Neural cell (in vitro differentiated cells): ENCODE measurements at regions not wholly inside any gene's neighbourhood (a gene's known extent, or its start where the extent isn't known, plus 50 kb on each side); places are given as distances from the start of the nearest gene placed in this dataset.
"Not testable (repeated sequence)": the region's sequence is repeated elsewhere in the genome, so short reads cannot be mapped to it uniquely, and the experiment has no call there.

Experiments used
- H2AFZ ChIP-seq: fragments of 200-600, 300-800 bp; sonication (generic), shearing (Covaris generic); 2 replicates; pipeline ENCODE4 v1.6.0; 2014; ENCODE audit warnings: low read depth, mild to moderate bottlenecking, antibody characterized with exemption, low read length, moderate library complexity
- H3F3A ChIP-seq: fragments of 200-600 bp; shearing (Covaris generic); 2 replicates; pipeline ENCODE4 v1.6.1; 2016; ENCODE audit warnings: mild to moderate bottlenecking, moderate library complexity, mixed read lengths, antibody characterized with exemption, low read length; ENCODE audit not compliant: insufficient read depth, poor library complexity, severe bottlenecking
- H3K27ac ChIP-seq: fragments of 200-600, 300-800 bp; sonication (generic), shearing (Covaris generic); 2 replicates; pipeline ENCODE4 v1.5.1; 2014; ENCODE audit warnings: mild to moderate bottlenecking, low read length, moderate library complexity
- H3K27me3 ChIP-seq: fragments of 300-800, 200-600 bp; sonication (generic), shearing (Covaris generic); 2 replicates; pipeline ENCODE4 v1.6.0; 2014; ENCODE audit warnings: mild to moderate bottlenecking, low read depth, low read length, moderate library complexity; ENCODE audit not compliant: insufficient read depth
- H3K36me3 ChIP-seq: fragments of 300-800, 200-600 bp; sonication (generic), shearing (Covaris generic); 2 replicates; pipeline ENCODE4 v1.5.1; 2014; ENCODE audit warnings: mild to moderate bottlenecking, antibody characterized with exemption, low read length, moderate library complexity; ENCODE audit not compliant: insufficient read depth
- H3K4me2 ChIP-seq: fragments of 300-800, 200-600 bp; sonication (generic), shearing (Covaris generic); 2 replicates; pipeline ENCODE4 v1.6.0; 2014; ENCODE audit warnings: mild to moderate bottlenecking, low read length
- H3K4me3 ChIP-seq: fragments of 300-800, 200-600 bp; sonication (generic), shearing (Covaris generic); 2 replicates; pipeline ENCODE4 v1.5.1; 2014; ENCODE audit warnings: mild to moderate bottlenecking, low read length, moderate library complexity
- H3K79me2 ChIP-seq: fragments of 200-600 bp; shearing (Covaris generic); replicated peaks from 2 replicates; pipeline ENCODE4 v1.6.0; 2014; ENCODE audit warnings: mild to moderate bottlenecking, low read length, moderate library complexity; ENCODE audit not compliant: insufficient read depth
- H3K9ac ChIP-seq: fragments of 300-800, 200-600 bp; sonication (generic), shearing (Covaris generic); 2 replicates; pipeline ENCODE4 v1.6.1; 2016; ENCODE audit warnings: mild to moderate bottlenecking, low read length, mixed read lengths
- H3K9me2 ChIP-seq: fragments of 200-600 bp; shearing (Covaris generic); 2 replicates; pipeline ENCODE4 v1.6.1; 2016; ENCODE audit warnings: mild to moderate bottlenecking, low read length, mixed read lengths; ENCODE audit not compliant: insufficient read depth
- H3K9me3 ChIP-seq: fragments of 200-600, 300-800 bp; sonication (generic), shearing (Covaris generic); 2 replicates; pipeline ENCODE4 v1.6.1; 2016; ENCODE audit warnings: mild to moderate bottlenecking, mixed run types, low read length, moderate library complexity, mixed read lengths
- H4K20me1 ChIP-seq: fragments of 200-600 bp; shearing (Covaris generic); 2 replicates; pipeline ENCODE4 v1.6.1; 2016; ENCODE audit warnings: mild to moderate bottlenecking, mixed run types; ENCODE audit not compliant: insufficient read depth
- CTCF ChIP-seq: fragments of 450-650 bp; IDR thresholded peaks from 2 replicates; pipeline ENCODE4 v1.5.1; 2014; ENCODE audit warnings: antibody characterized with exemption, mild to moderate bottlenecking, moderate library complexity; ENCODE audit not compliant: poor library complexity, severe bottlenecking
- EP300 ChIP-seq: fragments of 450-650 bp; conservative IDR thresholded peaks from 2 replicates; pipeline ENCODE4 v1.6.1; 2014; ENCODE audit warnings: antibody characterized with exemption, mild to moderate bottlenecking, moderate library complexity; ENCODE audit not compliant: poor library complexity, severe bottlenecking
- EZH2 ChIP-seq: fragments of 200-600, 300-800 bp; shearing (Covaris generic), sonication (generic); IDR thresholded peaks from 2 replicates; pipeline ENCODE4 v1.6.1; 2014; ENCODE audit warnings: antibody characterized with exemption, low read length, borderline replicate concordance, mild to moderate bottlenecking; ENCODE audit not compliant: insufficient read depth, poor library complexity, severe bottlenecking
- MXI1 ChIP-seq: fragments of 450-650 bp; conservative IDR thresholded peaks from 2 replicates; pipeline ENCODE4 v1.6.1; 2014; ENCODE audit warnings: antibody characterized with exemption, mild to moderate bottlenecking; ENCODE audit not compliant: poor library complexity, severe bottlenecking
- POLR2AphosphoS5 ChIP-seq: IDR thresholded peaks from 2 replicates; pipeline ENCODE4 v1.6.1; 2012
- RAD21 ChIP-seq: fragments of 450-650 bp; conservative IDR thresholded peaks from 2 replicates; pipeline ENCODE4 v1.6.1; 2014; ENCODE audit warnings: antibody characterized with exemption, mild to moderate bottlenecking, moderate library complexity
- REST ChIP-seq: IDR thresholded peaks from 2 replicates; pipeline ENCODE4 v1.6.1; 2012; ENCODE audit warnings: borderline replicate concordance
- SMC3 ChIP-seq: fragments of 450-650 bp; conservative IDR thresholded peaks from 2 replicates; pipeline ENCODE4 v1.6.1; 2014; ENCODE audit warnings: antibody characterized with exemption, mild to moderate bottlenecking, moderate library complexity; ENCODE audit not compliant: poor library complexity
- TAF1 ChIP-seq: IDR thresholded peaks from 2 replicates; pipeline ENCODE4 v1.6.1; 2012; ENCODE audit warnings: low read depth

GRCh38 chr2:55768991-55769390 lies 75.3 kb upstream of the PNPT1 start:
- no peaks in the 10 kb centered on the region for H3K27me3 ChIP-seq
- H4K20me1 ChIP-seq = no peaks in the 10 kb centered on the region
- TF ChIP-seq EZH2 (no peak), MXI1 (no peak), CTCF (no peak), TAF1 (no peak), EP300 (no peak), SMC3 (no peak), POLR2AphosphoS5 (no peak), RAD21 (no peak), REST (no peak)
- no peak overlapping the region for H3K27ac ChIP-seq
- no peaks in the 10 kb centered on the region for H3K9me3 ChIP-seq
- H2AFZ ChIP-seq = no peak overlapping the region
- no peaks in the 10 kb centered on the region for H3K9me2 ChIP-seq
- H3K79me2 ChIP-seq = no peaks in the 10 kb centered on the region
- H3K4me3 ChIP-seq = no peak overlapping the region
- no peaks in the 10 kb centered on the region for H3K36me3 ChIP-seq
- H3F3A ChIP-seq = no peaks in the 10 kb centered on the region
- no peak overlapping the region for H3K9ac ChIP-seq
- no peak overlapping the region for H3K4me2 ChIP-seq

- no peak overlapping the region for H3K9ac ChIP-seq
- no peak overlapping the region for H3K4me3 ChIP-seq
- no peak overlapping the region for H3K27ac ChIP-seq
- H3K9me2 ChIP-seq = no peaks in the 10 kb centered on the region
- H3K79me2 ChIP-seq = no peaks in the 10 kb centered on the region
- no peak overlapping the region for H2AFZ ChIP-seq
- no peaks in the 10 kb centered on the region for H3K36me3 ChIP-seq
- H4K20me1 ChIP-seq = no peaks in the 10 kb centered on the region
- H3K9me3 ChIP-seq = no peaks in the 10 kb centered on the region
- no peaks in the 10 kb centered on the region for H3K27me3 ChIP-seq
- no peaks in the 10 kb centered on the region for H3F3A ChIP-seq
- TF ChIP-seq REST = no peak
- no peak for TF ChIP-seq CTCF
- no peak for TF ChIP-seq TAF1
- no peak for TF ChIP-seq SMC3
- TF ChIP-seq MXI1 = no peak
- no peak for TF ChIP-seq RAD21
- TF ChIP-seq EP300 = no peak
- no peak for TF ChIP-seq POLR2AphosphoS5
- TF ChIP-seq EZH2 = no peak
- no peak overlapping the region for H3K4me2 ChIP-seq
Measured at GRCh38 chr2:55766947-55767346, 73.3 kb upstream of the PNPT1 start.

GRCh38 chr2:55765708-55766107 lies 72.1 kb upstream of the PNPT1 start:
- not testable (repeated sequence) for H3K27me3 ChIP-seq, H2AFZ ChIP-seq, H3K79me2 ChIP-seq, H3K4me2 ChIP-seq, H3K4me3 ChIP-seq, H3K27ac ChIP-seq, H3K36me3 ChIP-seq, H3K9me3 ChIP-seq, H3K9me2 ChIP-seq, H3K9ac ChIP-seq, H3F3A ChIP-seq, H4K20me1 ChIP-seq
